ENCODE measurements at regions not wholly inside any gene's neighbourhood (a gene's known extent, or its start where the extent isn't known, plus 50 kb on each side); places are given as distances from the start of the nearest gene placed in this dataset.

DNA sequence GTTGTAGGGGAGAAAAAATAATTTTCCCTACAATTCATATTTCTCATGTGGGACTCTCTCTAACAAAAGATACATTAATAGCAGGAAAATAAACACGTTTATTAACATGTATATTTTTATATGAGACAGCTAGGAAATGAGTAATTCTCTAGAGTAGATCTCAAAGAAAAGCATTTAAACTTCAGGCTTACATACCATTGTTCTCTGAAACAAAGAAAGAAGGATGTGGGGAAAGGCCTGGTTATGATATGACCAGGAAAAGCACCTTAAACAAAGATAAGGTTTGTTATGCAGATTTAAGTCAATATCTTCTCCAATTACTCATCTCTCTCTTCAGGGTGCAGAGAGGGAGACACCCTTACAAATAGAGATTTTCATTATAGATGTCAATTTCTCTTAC, 131.3 kb downstream of the SLC7A11 start:
- TF ChIP-seq EZH2phosphoT487 (IDR thresholded peaks at IDR 0.05; ENCODE audit: insufficient read depth, low read depth) (no peak), EZH2 (IDR thresholded peaks at IDR 0.05; ENCODE audit: insufficient read depth, poor library complexity, severe bottlenecking) (no peak)

All from GM23248 (cell line).